ENCODE measurements at regions not wholly inside any gene's neighbourhood (a gene's known extent, or its start where the extent isn't known, plus 50 kb on each side); places are given as distances from the start of the nearest gene placed in this dataset.

DNA sequence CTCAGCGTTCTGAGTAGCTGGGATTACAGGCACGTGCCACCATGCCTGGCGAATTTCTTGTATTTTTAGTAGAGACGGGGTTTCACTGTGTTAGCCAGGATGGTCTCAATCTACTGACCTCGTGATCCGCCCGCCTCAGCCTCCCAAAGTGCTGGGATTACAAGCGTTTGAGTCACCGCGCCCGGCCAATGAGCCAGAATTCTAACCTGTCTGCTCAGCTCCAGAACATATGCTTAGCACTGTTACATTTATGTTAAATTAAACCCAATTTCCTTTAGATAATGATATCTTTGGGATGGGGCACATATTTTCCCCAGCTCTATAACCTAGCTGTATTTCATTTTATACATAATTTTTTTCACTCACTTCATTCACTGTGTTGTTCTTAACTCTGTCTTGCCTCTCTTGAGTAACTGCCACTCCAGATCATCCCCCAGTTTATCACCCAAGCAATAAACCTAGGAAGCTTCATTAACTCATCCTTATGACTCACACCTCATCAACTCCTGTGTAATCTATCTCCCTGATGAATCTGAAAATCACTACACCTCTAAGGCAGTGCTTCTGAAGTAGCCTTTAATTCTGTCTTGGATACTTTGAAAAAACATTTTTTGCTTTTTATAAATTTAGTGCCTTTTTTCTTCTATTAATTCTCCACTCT, 559.7 kb upstream of the ZWINT start:
- Histone ChIP-seq H3K36me3 (ENCODE audit: low read depth) (no peaks in the 10 kb centered on the region), H3K4me2 (ENCODE audit: unreplicated experiment) (no peak overlapping the region), H2AFZ (no peak overlapping the region), H3K27me3 (replicated peaks; ENCODE audit: insufficient read depth) (no peaks in the 10 kb centered on the region), H3K27ac (no peak overlapping the region), H3K4me3 (no peak overlapping the region), H3K9ac (no peak overlapping the region), H3K9me3 (ENCODE audit: low read depth) (no peaks in the 10 kb centered on the region), H4K20me1 (ENCODE audit: insufficient read depth) (no peaks in the 10 kb centered on the region), H3K4me1 (ENCODE audit: insufficient read depth) (no peaks in the 10 kb centered on the region), H3K79me2 (ENCODE audit: insufficient read depth) (no peaks in the 10 kb centered on the region), H3F3A (ENCODE audit: insufficient read depth) (no peaks in the 10 kb centered on the region), H3K9me2 (ENCODE audit: insufficient read depth) (no peaks in the 10 kb centered on the region)
- no peak for TF ChIP-seq EZH2phosphoT487 (IDR thresholded peaks at IDR 0.05; ENCODE audit: insufficient read depth, low read depth)
- TF ChIP-seq EZH2 (IDR thresholded peaks at IDR 0.05; ENCODE audit: insufficient read depth, poor library complexity, severe bottlenecking), result no peak
- DNase-seq, result no peak
- 41 to 50% methylated on average over 11 of the region's 11 CpGs for WGBS, 2 experiments (ENCODE audit: low coverage in 1 of 2, low lambda C conversion rate in 2 of 2, missing lambda C conversion rate in 2 of 2)
- in situ Hi-C loops (cut with MboI), result no loop called here

DNA sequence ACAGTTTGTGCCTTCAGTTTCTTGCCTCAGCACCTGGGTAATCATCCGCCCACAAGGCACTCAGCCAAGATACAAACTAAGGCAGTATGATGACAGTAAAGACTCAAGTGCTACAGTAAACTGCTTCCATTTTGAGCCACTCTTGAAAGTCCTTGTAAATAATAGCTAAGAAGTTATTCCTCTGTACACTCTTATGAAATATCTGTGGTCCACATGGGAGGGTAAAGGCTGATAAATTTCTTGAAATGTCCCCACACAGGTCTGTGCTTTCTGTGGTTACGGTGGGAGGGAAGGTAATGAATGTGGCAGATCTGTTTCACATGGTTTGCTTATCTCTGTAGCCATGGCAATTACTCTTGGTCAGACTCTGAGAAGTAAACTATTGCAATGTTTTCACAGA, 551.0 kb upstream of the ZWINT start:
- no peaks in the 10 kb centered on the region for H3K9me2 ChIP-seq (ENCODE audit: insufficient read depth)
- no peaks in the 10 kb centered on the region for H3K27me3 ChIP-seq (replicated peaks; ENCODE audit: insufficient read depth)
- TF ChIP-seq EZH2 (IDR thresholded peaks at IDR 0.05; ENCODE audit: insufficient read depth, poor library complexity, severe bottlenecking) (no peak), EZH2phosphoT487 (IDR thresholded peaks at IDR 0.05; ENCODE audit: insufficient read depth, low read depth) (no peak)
- no peaks in the 10 kb centered on the region for H3F3A ChIP-seq (ENCODE audit: insufficient read depth)
- no peaks in the 10 kb centered on the region for H3K79me2 ChIP-seq (ENCODE audit: insufficient read depth)
- DNase-seq, result no peak
- no peak overlapping the region for H3K4me3 ChIP-seq
- H3K9ac ChIP-seq, result no peak overlapping the region
- H3K36me3 ChIP-seq (ENCODE audit: low read depth), result no peaks in the 10 kb centered on the region
- WGBS, 2 experiments (ENCODE audit: low coverage in 1 of 2, low lambda C conversion rate in 2 of 2, missing lambda C conversion rate in 2 of 2), result 24 to 38% methylated on average over 2 of the region's 2 CpGs
- in situ Hi-C loops (cut with MboI), result no loop called here
- H3K4me1 ChIP-seq (ENCODE audit: insufficient read depth), result no peaks in the 10 kb centered on the region
- no peaks in the 10 kb centered on the region for H4K20me1 ChIP-seq (ENCODE audit: insufficient read depth)
- H3K9me3 ChIP-seq (ENCODE audit: low read depth), result no peaks in the 10 kb centered on the region
- no peak overlapping the region for H2AFZ ChIP-seq
- no peak overlapping the region for H3K27ac ChIP-seq
- no peak overlapping the region for H3K4me2 ChIP-seq (ENCODE audit: unreplicated experiment)

DNA sequence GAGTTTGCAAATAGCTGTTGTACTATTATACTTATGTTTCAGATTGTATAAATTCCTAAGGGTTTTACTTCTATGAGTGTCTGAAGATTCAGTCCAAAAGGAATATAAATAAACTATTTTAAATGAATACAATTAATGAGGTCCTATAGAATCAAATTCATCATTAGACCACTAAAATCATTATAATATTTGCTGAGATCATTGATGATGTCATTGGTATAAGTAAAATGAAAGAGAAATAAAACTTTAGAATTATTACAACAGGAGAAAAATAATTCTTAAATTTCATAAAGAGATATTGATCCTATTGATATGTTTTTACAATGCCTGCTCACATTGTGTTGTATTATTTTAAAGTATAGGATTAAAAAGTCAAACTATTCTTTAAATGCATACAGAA, 544.0 kb upstream of the ZWINT start:
- no peak overlapping the region for H3K4me3 ChIP-seq
- in situ Hi-C loops (cut with MboI), result no loop called here

DNA sequence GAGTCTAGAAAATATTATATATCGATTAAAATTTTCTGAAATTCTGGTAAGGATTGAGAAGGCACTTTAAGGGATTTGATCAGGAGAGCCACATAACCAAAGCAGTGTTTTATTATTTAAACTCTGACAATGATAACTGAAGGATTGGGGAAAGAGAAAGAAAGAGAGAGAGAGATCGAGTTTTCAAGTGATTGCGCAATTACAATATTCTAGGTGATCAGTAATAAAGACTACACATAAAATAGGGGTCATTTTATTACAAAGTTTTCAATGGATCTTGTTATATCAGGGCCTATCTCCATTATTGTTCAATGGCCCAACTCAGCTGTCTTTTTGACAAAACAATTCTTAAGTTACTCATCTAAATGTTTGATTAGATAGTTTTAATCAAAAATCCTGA, 541.5 kb upstream of the ZWINT start:
- H3K27ac ChIP-seq, result no peak overlapping the region
- no peak overlapping the region for H3K4me3 ChIP-seq
- H3K4me2 ChIP-seq (ENCODE audit: unreplicated experiment), result no peak overlapping the region
- no peaks in the 10 kb centered on the region for H3K79me2 ChIP-seq (ENCODE audit: insufficient read depth)
- in situ Hi-C loops (cut with MboI), result no loop called here
- H3F3A ChIP-seq (ENCODE audit: insufficient read depth), result no peaks in the 10 kb centered on the region
- H3K27me3 ChIP-seq (replicated peaks; ENCODE audit: insufficient read depth), result no peaks in the 10 kb centered on the region
- WGBS, 2 experiments (ENCODE audit: low coverage in 1 of 2, low lambda C conversion rate in 2 of 2, missing lambda C conversion rate in 2 of 2), result 29 to 30% methylated on average over 3 of the region's 3 CpGs
- H4K20me1 ChIP-seq (ENCODE audit: insufficient read depth), result no peaks in the 10 kb centered on the region
- H3K9me3 ChIP-seq (ENCODE audit: low read depth), result no peaks in the 10 kb centered on the region
- DNase-seq, result no peak
- no peaks in the 10 kb centered on the region for H3K4me1 ChIP-seq (ENCODE audit: insufficient read depth)
- no peak overlapping the region for H3K9ac ChIP-seq
- no peaks in the 10 kb centered on the region for H3K36me3 ChIP-seq (ENCODE audit: low read depth)
- H3K9me2 ChIP-seq (ENCODE audit: insufficient read depth), result no peaks in the 10 kb centered on the region
- no peak overlapping the region for H2AFZ ChIP-seq
- TF ChIP-seq EZH2phosphoT487 (IDR thresholded peaks at IDR 0.05; ENCODE audit: insufficient read depth, low read depth) (no peak), EZH2 (IDR thresholded peaks at IDR 0.05; ENCODE audit: insufficient read depth, poor library complexity, severe bottlenecking) (no peak)

More for the DNA sequence above, 544.0 kb upstream of the ZWINT start:
- Histone ChIP-seq H3K9me3 (ENCODE audit: low read depth) (no peaks in the 10 kb centered on the region), H3K79me2 (ENCODE audit: insufficient read depth) (no peaks in the 10 kb centered on the region), H3K27me3 (replicated peaks; ENCODE audit: insufficient read depth) (no peaks in the 10 kb centered on the region), H3K36me3 (ENCODE audit: low read depth) (no peaks in the 10 kb centered on the region), H2AFZ (no peak overlapping the region), H4K20me1 (ENCODE audit: insufficient read depth) (no peaks in the 10 kb centered on the region), H3K9ac (no peak overlapping the region), H3K4me1 (ENCODE audit: insufficient read depth) (no peaks in the 10 kb centered on the region), H3K4me2 (ENCODE audit: unreplicated experiment) (no peak overlapping the region), H3K27ac (no peak overlapping the region), H3F3A (ENCODE audit: insufficient read depth) (no peaks in the 10 kb centered on the region), H3K9me2 (ENCODE audit: insufficient read depth) (no peaks in the 10 kb centered on the region)
- TF ChIP-seq EZH2phosphoT487 (IDR thresholded peaks at IDR 0.05; ENCODE audit: insufficient read depth, low read depth), result no peak
- TF ChIP-seq EZH2 (IDR thresholded peaks at IDR 0.05; ENCODE audit: insufficient read depth, poor library complexity, severe bottlenecking), result no peak
- no peak for DNase-seq

DNA sequence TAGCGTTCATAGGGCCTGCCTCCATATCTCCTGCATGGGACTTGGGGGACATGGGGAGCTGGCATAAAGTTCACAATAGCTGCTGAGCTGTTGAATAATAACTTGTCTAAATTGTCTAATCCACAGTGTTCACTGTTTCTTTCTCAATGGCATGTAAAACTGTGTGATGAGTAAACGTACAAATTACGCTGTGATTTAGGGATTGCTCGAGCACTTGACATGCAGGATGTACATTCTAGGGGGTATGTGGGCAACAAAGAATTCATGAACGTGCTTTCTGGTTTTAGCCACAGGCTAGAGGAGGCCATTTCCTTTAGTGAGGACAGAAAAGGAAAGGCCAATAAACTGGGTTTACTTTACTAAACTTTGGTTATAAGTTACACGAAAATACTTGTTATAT, 534.2 kb upstream of the ZWINT start:
- Histone ChIP-seq H3K4me2 (ENCODE audit: unreplicated experiment) (no peak overlapping the region), H3K79me2 (ENCODE audit: insufficient read depth) (no peaks in the 10 kb centered on the region), H3K9ac (no peak overlapping the region), H3F3A (ENCODE audit: insufficient read depth) (no peaks in the 10 kb centered on the region), H3K27ac (no peak overlapping the region), H3K4me3 (no peak overlapping the region), H3K4me1 (ENCODE audit: insufficient read depth) (no peaks in the 10 kb centered on the region), H3K9me2 (ENCODE audit: insufficient read depth) (no peaks in the 10 kb centered on the region), H3K9me3 (ENCODE audit: low read depth) (no peaks in the 10 kb centered on the region), H3K36me3 (ENCODE audit: low read depth) (no peaks in the 10 kb centered on the region), H4K20me1 (ENCODE audit: insufficient read depth) (no peaks in the 10 kb centered on the region), H3K27me3 (replicated peaks; ENCODE audit: insufficient read depth) (no peaks in the 10 kb centered on the region), H2AFZ (no peak overlapping the region)
- TF ChIP-seq EZH2 (IDR thresholded peaks at IDR 0.05; ENCODE audit: insufficient read depth, poor library complexity, severe bottlenecking) (no peak), EZH2phosphoT487 (IDR thresholded peaks at IDR 0.05; ENCODE audit: insufficient read depth, low read depth) (no peak)
- 20 to 23% methylated on average over 6 of the region's 6 CpGs for WGBS, 2 experiments (ENCODE audit: low coverage in 1 of 2, low lambda C conversion rate in 2 of 2, missing lambda C conversion rate in 2 of 2)
- no peak for DNase-seq
- in situ Hi-C loops (cut with MboI), result no loop called here
